B cell (primary cell): ENCODE measurements at regions not wholly inside any gene's neighbourhood (a gene's known extent, or its start where the extent isn't known, plus 50 kb on each side); places are given as distances from the start of the nearest gene placed in this dataset.

Experiments used
- ATAC-seq: fragments of 200-7000 bp; cut with Tn5 transposase; one replicate; pipeline ENCODE4 v1.10.0; 2021; ENCODE audit warnings: low read depth, mild to moderate bottlenecking, moderate number of reproducible peaks, moderate library complexity
- CTCF ChIA-PET: fragments of 350-600 bp; sonication (Branson Sonifier 250); formaldehyde crosslinking; loops from one replicate; lab custom pipeline; 2021; ENCODE audit warnings: antibody characterized with exemption, inconsistent platforms; lab: Charles Lee
- POLR2A ChIA-PET: fragments of 350-600 bp; sonication (Branson Sonifier 250); formaldehyde crosslinking; loops from one replicate; lab custom pipeline; 2021; ENCODE audit warnings: antibody characterized with exemption; lab: Charles Lee
- DNase-seq: peaks from one replicate; pipeline ENCODE4 v3.0.0; 2013
- H2AFZ ChIP-seq: 2 replicates; pipeline ENCODE4 v1.6.1; 2012; ENCODE audit warnings: mild to moderate bottlenecking, low read depth, low read length; ENCODE audit not compliant: insufficient read depth, poor library complexity, severe bottlenecking
- H3K27ac ChIP-seq, 2 donors: 1 replicate in 1 of 2; 2 replicates in 1 of 2; pipeline ENCODE4 v1.5.1; 2012 to 2013; ENCODE audit warnings: low read length in 2 of 2, mild to moderate bottlenecking in 2 of 2, moderate library complexity in 1 of 2
- H3K27me3 ChIP-seq, 4 experiments: fragments of 200-600 bp in 1 of 4; sonication (generic) in 1 of 4; replicated peaks in 1 of 4; 1 replicate in 2 of 4; 2 replicates in 2 of 4; pipeline versions ENCODE4 v1.6.1 to v1.7.0; 2013 to 2016; ENCODE audit warnings: low read length in 3 of 4, mild to moderate bottlenecking in 2 of 4, mixed read lengths in 1 of 4, moderate library complexity in 1 of 4; ENCODE audit not compliant: insufficient read depth in 4 of 4, control insufficient read depth in 3 of 4; ENCODE audit errors: control extremely low read depth in 1 of 4
- H3K36me3 ChIP-seq, 2 experiments: replicated peaks in 1 of 2; 1 replicate in 1 of 2; 2 replicates in 1 of 2; pipeline versions ENCODE4 v1.6.1 to v1.7.1; 2013; ENCODE audit warnings: low read length in 1 of 2; ENCODE audit not compliant: insufficient read depth in 2 of 2, control insufficient read depth in 1 of 2; ENCODE audit errors: control extremely low read depth in 1 of 2, extremely low read depth in 1 of 2
- H3K4me1 ChIP-seq, 2 donors: fragments of 200-600 bp in 1 of 2; sonication (generic) in 1 of 2; 1 replicate in 1 of 2; 2 replicates in 1 of 2; pipeline versions ENCODE4 v1.5.1 to v1.6.1; 2013 to 2017; ENCODE audit warnings: low read length in 2 of 2; ENCODE audit not compliant: control insufficient read depth in 2 of 2, insufficient read depth in 2 of 2
- H3K4me2 ChIP-seq: replicated peaks from 2 replicates; pipeline ENCODE3; 2012; ENCODE audit warnings: mild to moderate bottlenecking, low read depth, low read length; ENCODE audit not compliant: poor library complexity, severe bottlenecking
- H3K4me3 ChIP-seq, 5 experiments: fragments of 200-600 bp in 1 of 5; sonication (generic) in 1 of 5; 1 replicate in 3 of 5; 2 replicates in 2 of 5; pipeline versions ENCODE4 v1.5.1 to v1.7.0; 2011 to 2016; ENCODE audit warnings: low read length in 4 of 5, mild to moderate bottlenecking in 4 of 5, low read depth in 2 of 5, control low read depth in 1 of 5, moderate library complexity in 1 of 5; ENCODE audit not compliant: insufficient read depth in 1 of 5; ENCODE audit errors: control extremely low read depth in 1 of 5, extremely low read depth in 1 of 5
- H3K79me2 ChIP-seq: fragments of 200-600 bp; sonication (generic); one replicate; pipeline ENCODE4 v1.6.0; 2016; ENCODE audit warnings: low read length; ENCODE audit not compliant: control insufficient read depth, insufficient read depth
- H3K9ac ChIP-seq: fragments of 200-600 bp; sonication (generic); 2 replicates; pipeline ENCODE4 v1.6.1; 2017; ENCODE audit warnings: mild to moderate bottlenecking, low read length, moderate library complexity
- H3K9me3 ChIP-seq, 3 donors: one replicate each; pipeline versions ENCODE4 v1.6.1 to v1.7.1; 2013; ENCODE audit warnings: low read length in 2 of 3; ENCODE audit not compliant: control insufficient read depth in 2 of 3, insufficient read depth in 1 of 3; ENCODE audit errors: control extremely low read depth in 1 of 3
- H4K20me1 ChIP-seq: 2 replicates; pipeline ENCODE4 v1.6.0; 2012; ENCODE audit warnings: mild to moderate bottlenecking, low read length; ENCODE audit not compliant: insufficient read depth, control insufficient read depth, poor library complexity, severe bottlenecking
- H3K27ac Mint-ChIP-seq: one replicate; pipeline ENCODE4 v1.8.0; 2021; ENCODE audit warnings: mixed read lengths
- H3K27me3 Mint-ChIP-seq: one replicate; pipeline ENCODE4 v1.8.0; 2021; ENCODE audit warnings: mixed read lengths
- H3K4me1 Mint-ChIP-seq: one replicate; pipeline ENCODE4 v1.8.0; 2021; ENCODE audit warnings: mixed read lengths
- H3K4me3 Mint-ChIP-seq: one replicate; pipeline ENCODE4 v1.8.0; 2021; ENCODE audit warnings: mixed read lengths
- H3K9me3 Mint-ChIP-seq: one replicate; pipeline ENCODE4 v1.8.0; 2022; ENCODE audit warnings: mixed read lengths; ENCODE audit not compliant: insufficient read depth
- CTCF ChIP-seq: fragments of 200-600 bp; IDR thresholded peaks from one replicate; pipeline ENCODE4 v1.8.0; 2022; ENCODE audit warnings: antibody characterized with exemption, mild to moderate bottlenecking
- EZH2 ChIP-seq: IDR thresholded peaks from 2 replicates; pipeline ENCODE4 v1.6.1; 2012; ENCODE audit warnings: borderline replicate concordance, low read depth, mild to moderate bottlenecking, moderate library complexity, low read length; ENCODE audit not compliant: insufficient read depth, poor library complexity, severe bottlenecking
- WGBS: methylation state at CpG from one replicate; pipeline ENCODE4 v1.1.5; 2013; ENCODE audit warnings: missing lambda C conversion rate; ENCODE audit not compliant: insufficient coverage; 5-methylcytosine and 5-hydroxymethylcytosine counted together
- intact Hi-C: fragments of 100-400 bp; cut with micrococcal nuclease; formaldehyde crosslinking; loops from one replicate; pipeline ENCODE4 v1.10.0; 2022

DNA sequence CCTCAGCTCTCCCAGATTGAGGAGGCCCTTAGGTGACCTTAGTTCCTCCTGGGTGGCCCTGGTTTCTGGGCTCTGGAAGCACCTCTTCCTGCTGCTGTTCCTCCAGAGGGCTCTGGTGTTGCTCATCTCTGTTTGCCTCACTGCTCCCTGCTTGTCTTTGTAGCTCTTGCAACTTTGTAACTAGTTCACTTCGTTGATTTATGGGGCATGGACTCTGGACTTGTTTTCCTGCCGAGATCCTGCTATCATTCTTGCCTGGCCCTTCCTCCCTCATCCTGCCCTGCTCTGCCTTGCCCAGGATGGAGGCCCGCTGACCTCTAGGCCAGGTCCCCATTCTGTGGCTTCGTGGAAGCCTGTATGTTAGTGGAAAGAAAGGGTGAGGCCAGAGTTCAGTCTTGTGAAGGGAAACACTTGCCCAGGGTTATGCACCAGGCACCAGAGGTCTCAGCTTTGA, 169.3 kb downstream of the MACROH2A1 start:
- intact Hi-C loops, result no loop called here
- TF ChIP-seq CTCF (no peak), EZH2 (no peak)
- H3K27ac Mint-ChIP-seq, result no peak overlapping the region
- H3K27ac ChIP-seq, result no peak overlapping the region
- H3K4me1 ChIP-seq, result no peaks in the 10 kb centered on the region
- H3K4me2 ChIP-seq, result no peak overlapping the region
- no peak overlapping the region for H2AFZ ChIP-seq
- no peak for ATAC-seq
- no peak for DNase-seq
- no peaks in the 10 kb centered on the region for H3K9me3 Mint-ChIP-seq
- no peaks in the 10 kb centered on the region for H3K4me1 Mint-ChIP-seq
- H3K9ac ChIP-seq, result no peak overlapping the region
- H3K79me2 ChIP-seq, result no peaks in the 10 kb centered on the region
- ChIA-PET CTCF (no interaction called here), POLR2A (no interaction called here)
- H4K20me1 ChIP-seq, result no peaks in the 10 kb centered on the region
- H3K27me3 ChIP-seq, result peaks cover 0 to 4% (median 0%) of the 10 kb centered on the region in 4 experiments
- H3K9me3 ChIP-seq, result no peaks in the 10 kb centered on the region
- no peaks in the 10 kb centered on the region for H3K36me3 ChIP-seq
- H3K27me3 Mint-ChIP-seq, result peaks cover 19% of the 10 kb centered on the region
- H3K4me3 Mint-ChIP-seq, result no peak overlapping the region
- 68% methylated on average over 4 of the region's 4 CpGs for WGBS
- H3K4me3 ChIP-seq, result no peak overlapping the region

GRCh38 chr5:135229122-135229521, 169.9 kb downstream of the MACROH2A1 start:
- 85% methylated on average over 2 of the region's 2 CpGs for WGBS
- H3K4me1 ChIP-seq, result no peaks in the 10 kb centered on the region
- no peaks in the 10 kb centered on the region for H3K9me3 ChIP-seq
- DNase-seq, result no peak
- H3K4me1 Mint-ChIP-seq, result no peaks in the 10 kb centered on the region
- H3K4me3 ChIP-seq, result no peak overlapping the region
- no peaks in the 10 kb centered on the region for H3K36me3 ChIP-seq
- no peaks in the 10 kb centered on the region for H3K79me2 ChIP-seq
- no peak overlapping the region for H3K27ac Mint-ChIP-seq
- ChIA-PET CTCF (no interaction called here), POLR2A (no interaction called here)
- TF ChIP-seq EZH2, result no peak
- no peak for TF ChIP-seq CTCF
- H3K27ac ChIP-seq, result no peak overlapping the region
- intact Hi-C loops, result no loop called here
- H3K27me3 Mint-ChIP-seq, result peaks cover 23% of the 10 kb centered on the region
- peaks cover 0 to 4% (median 0%) of the 10 kb centered on the region in 4 experiments for H3K27me3 ChIP-seq
- H4K20me1 ChIP-seq, result no peaks in the 10 kb centered on the region
- ATAC-seq, result no peak
- H3K4me3 Mint-ChIP-seq, result no peak overlapping the region
- no peak overlapping the region for H3K9ac ChIP-seq
- H3K9me3 Mint-ChIP-seq, result no peaks in the 10 kb centered on the region
- no peak overlapping the region for H3K4me2 ChIP-seq
- no peak overlapping the region for H2AFZ ChIP-seq
